ENCODE measurements at regions not wholly inside any gene's neighbourhood (a gene's known extent, or its start where the extent isn't known, plus 50 kb on each side); places are given as distances from the start of the nearest gene placed in this dataset.

- Histone ChIP-seq H3K4me3 (ENCODE audit: low read depth, low read length) (no peak overlapping the region), H3K9me3 (ENCODE audit: control insufficient read depth, insufficient read depth, low read length) (no peaks in the 10 kb centered on the region), H3K9ac (ENCODE audit: low read depth, low read length) (no peak overlapping the region), H3K4me1 (ENCODE audit: control insufficient read depth, insufficient read depth, low read length) (no peaks in the 10 kb centered on the region), H3K36me3 (ENCODE audit: control insufficient read depth, insufficient read depth, low read length) (no peaks in the 10 kb centered on the region), H3K27me3 (ENCODE audit: control insufficient read depth, insufficient read depth, low read length) (no peaks in the 10 kb centered on the region)
These were observed 167.3 kb upstream of the CPNE8 start for GRCh38 chr12:39072658-39073057.

- Histone ChIP-seq H3K27me3 (ENCODE audit: control insufficient read depth, insufficient read depth, low read length) (no peaks in the 10 kb centered on the region), H3K4me1 (ENCODE audit: control insufficient read depth, insufficient read depth, low read length) (no peaks in the 10 kb centered on the region), H3K9ac (ENCODE audit: low read depth, low read length) (no peak overlapping the region), H3K4me3 (ENCODE audit: low read depth, low read length) (no peak overlapping the region), H3K36me3 (ENCODE audit: control insufficient read depth, insufficient read depth, low read length) (no peaks in the 10 kb centered on the region), H3K9me3 (ENCODE audit: control insufficient read depth, insufficient read depth, low read length) (no peaks in the 10 kb centered on the region)
These were observed 166.2 kb upstream of the CPNE8 start for GRCh38 chr12:39071611-39072010.

GRCh38 chr12:39070775-39071174, 165.4 kb upstream of the CPNE8 start:
- Histone ChIP-seq H3K27me3 (ENCODE audit: control insufficient read depth, insufficient read depth, low read length) (no peaks in the 10 kb centered on the region), H3K4me3 (ENCODE audit: low read depth, low read length) (no peak overlapping the region), H3K36me3 (ENCODE audit: control insufficient read depth, insufficient read depth, low read length) (no peaks in the 10 kb centered on the region), H3K4me1 (ENCODE audit: control insufficient read depth, insufficient read depth, low read length) (no peaks in the 10 kb centered on the region), H3K9me3 (ENCODE audit: control insufficient read depth, insufficient read depth, low read length) (no peaks in the 10 kb centered on the region), H3K9ac (ENCODE audit: low read depth, low read length) (no peak overlapping the region)

- Histone ChIP-seq H3K4me3 (ENCODE audit: low read depth, low read length) (no peak overlapping the region), H3K9me3 (ENCODE audit: control insufficient read depth, insufficient read depth, low read length) (no peaks in the 10 kb centered on the region), H3K4me1 (ENCODE audit: control insufficient read depth, insufficient read depth, low read length) (no peaks in the 10 kb centered on the region), H3K9ac (ENCODE audit: low read depth, low read length) (no peak overlapping the region), H3K36me3 (ENCODE audit: control insufficient read depth, insufficient read depth, low read length) (no peaks in the 10 kb centered on the region), H3K27me3 (ENCODE audit: control insufficient read depth, insufficient read depth, low read length) (no peaks in the 10 kb centered on the region)
These were observed 160.1 kb upstream of the CPNE8 start for GRCh38 chr12:39065455-39065854.

GRCh38 chr12:39064708-39065107, 159.3 kb upstream of the CPNE8 start:
- Histone ChIP-seq H3K9me3 (ENCODE audit: control insufficient read depth, insufficient read depth, low read length) (no peaks in the 10 kb centered on the region), H3K9ac (ENCODE audit: low read depth, low read length) (no peak overlapping the region)

GRCh38 chr12:39062266-39062996, 157.0 kb upstream of the CPNE8 start:
- no peak overlapping the region for H3K9ac ChIP-seq (ENCODE audit: low read depth, low read length)
- no peaks in the 10 kb centered on the region for H3K36me3 ChIP-seq (ENCODE audit: control insufficient read depth, insufficient read depth, low read length)
- H3K4me1 ChIP-seq (ENCODE audit: control insufficient read depth, insufficient read depth, low read length), result no peaks in the 10 kb centered on the region
- no peak overlapping the region for H3K4me3 ChIP-seq (ENCODE audit: low read depth, low read length)
- H3K27me3 ChIP-seq (ENCODE audit: control insufficient read depth, insufficient read depth, low read length), result no peaks in the 10 kb centered on the region
- no peaks in the 10 kb centered on the region for H3K9me3 ChIP-seq (ENCODE audit: control insufficient read depth, insufficient read depth, low read length)

More at GRCh38 chr12:39064708-39065107, 159.3 kb upstream of the CPNE8 start:
- Histone ChIP-seq H3K27me3 (ENCODE audit: control insufficient read depth, insufficient read depth, low read length) (no peaks in the 10 kb centered on the region), H3K36me3 (ENCODE audit: control insufficient read depth, insufficient read depth, low read length) (no peaks in the 10 kb centered on the region), H3K4me3 (ENCODE audit: low read depth, low read length) (no peak overlapping the region), H3K4me1 (ENCODE audit: control insufficient read depth, insufficient read depth, low read length) (no peaks in the 10 kb centered on the region)

- H3K36me3 ChIP-seq (ENCODE audit: control insufficient read depth, insufficient read depth, low read length), result no peaks in the 10 kb centered on the region
- no peak overlapping the region for H3K4me3 ChIP-seq (ENCODE audit: low read depth, low read length)
- H3K27me3 ChIP-seq (ENCODE audit: control insufficient read depth, insufficient read depth, low read length), result no peaks in the 10 kb centered on the region
- H3K4me1 ChIP-seq (ENCODE audit: control insufficient read depth, insufficient read depth, low read length), result no peaks in the 10 kb centered on the region
- H3K9ac ChIP-seq (ENCODE audit: low read depth, low read length), result no peak overlapping the region
- no peaks in the 10 kb centered on the region for H3K9me3 ChIP-seq (ENCODE audit: control insufficient read depth, insufficient read depth, low read length)
These were observed 156.2 kb upstream of the CPNE8 start for GRCh38 chr12:39061576-39061975.

GRCh38 chr12:39048395-39048794, 143.0 kb upstream of the CPNE8 start:
- no peak overlapping the region for H3K4me3 ChIP-seq (ENCODE audit: low read depth, low read length)
- H3K9ac ChIP-seq (ENCODE audit: low read depth, low read length), result no peak overlapping the region
- no peaks in the 10 kb centered on the region for H3K9me3 ChIP-seq (ENCODE audit: control insufficient read depth, insufficient read depth, low read length)
- no peaks in the 10 kb centered on the region for H3K27me3 ChIP-seq (ENCODE audit: control insufficient read depth, insufficient read depth, low read length)
- H3K36me3 ChIP-seq (ENCODE audit: control insufficient read depth, insufficient read depth, low read length), result no peaks in the 10 kb centered on the region
- no peaks in the 10 kb centered on the region for H3K4me1 ChIP-seq (ENCODE audit: control insufficient read depth, insufficient read depth, low read length)

GRCh38 chr12:39047539-39048262, 142.3 kb upstream of the CPNE8 start:
- Histone ChIP-seq H3K27me3 (ENCODE audit: control insufficient read depth, insufficient read depth, low read length) (no peaks in the 10 kb centered on the region), H3K4me3 (ENCODE audit: low read depth, low read length) (no peak overlapping the region)

GRCh38 chr12:39044754-39045153, 139.4 kb upstream of the CPNE8 start:
- no peak overlapping the region for H3K4me3 ChIP-seq (ENCODE audit: low read depth, low read length)
- no peaks in the 10 kb centered on the region for H3K9me3 ChIP-seq (ENCODE audit: control insufficient read depth, insufficient read depth, low read length)
- no peaks in the 10 kb centered on the region for H3K36me3 ChIP-seq (ENCODE audit: control insufficient read depth, insufficient read depth, low read length)
- H3K4me1 ChIP-seq (ENCODE audit: control insufficient read depth, insufficient read depth, low read length), result no peaks in the 10 kb centered on the region
- H3K27me3 ChIP-seq (ENCODE audit: control insufficient read depth, insufficient read depth, low read length), result no peaks in the 10 kb centered on the region
- H3K9ac ChIP-seq (ENCODE audit: low read depth, low read length), result no peak overlapping the region

More at GRCh38 chr12:39047539-39048262, 142.3 kb upstream of the CPNE8 start:
- H3K4me1 ChIP-seq (ENCODE audit: control insufficient read depth, insufficient read depth, low read length), result no peaks in the 10 kb centered on the region
- no peaks in the 10 kb centered on the region for H3K36me3 ChIP-seq (ENCODE audit: control insufficient read depth, insufficient read depth, low read length)
- no peak overlapping the region for H3K9ac ChIP-seq (ENCODE audit: low read depth, low read length)
- no peaks in the 10 kb centered on the region for H3K9me3 ChIP-seq (ENCODE audit: control insufficient read depth, insufficient read depth, low read length)

GRCh38 chr12:39043424-39043822, 138.0 kb upstream of the CPNE8 start:
- Histone ChIP-seq H3K27me3 (ENCODE audit: control insufficient read depth, insufficient read depth, low read length) (no peaks in the 10 kb centered on the region), H3K9me3 (ENCODE audit: control insufficient read depth, insufficient read depth, low read length) (no peaks in the 10 kb centered on the region), H3K4me3 (ENCODE audit: low read depth, low read length) (no peak overlapping the region), H3K9ac (ENCODE audit: low read depth, low read length) (no peak overlapping the region), H3K36me3 (ENCODE audit: control insufficient read depth, insufficient read depth, low read length) (no peaks in the 10 kb centered on the region), H3K4me1 (ENCODE audit: control insufficient read depth, insufficient read depth, low read length) (no peaks in the 10 kb centered on the region)

GRCh38 chr12:39040275-39040674, 134.9 kb upstream of the CPNE8 start:
- Histone ChIP-seq H3K27me3 (ENCODE audit: control insufficient read depth, insufficient read depth, low read length) (no peaks in the 10 kb centered on the region), H3K9me3 (ENCODE audit: control insufficient read depth, insufficient read depth, low read length) (no peaks in the 10 kb centered on the region), H3K4me1 (ENCODE audit: control insufficient read depth, insufficient read depth, low read length) (no peaks in the 10 kb centered on the region), H3K36me3 (ENCODE audit: control insufficient read depth, insufficient read depth, low read length) (no peaks in the 10 kb centered on the region), H3K9ac (ENCODE audit: low read depth, low read length) (no peak overlapping the region), H3K4me3 (ENCODE audit: low read depth, low read length) (no peak overlapping the region)
